ENCODE measurements at regions not wholly inside any gene's neighbourhood (a gene's known extent, or its start where the extent isn't known, plus 50 kb on each side); places are given as distances from the start of the nearest gene placed in this dataset.

- Histone ChIP-seq H4K20me1 (ENCODE audit: control insufficient read depth, insufficient read depth, low read depth, low read length) (no peaks in the 10 kb centered on the region), H3K4me1 (ENCODE audit: control insufficient read depth, low read length) (no peaks in the 10 kb centered on the region), H3K36me3 (ENCODE audit: control insufficient read depth, low read length) (no peaks in the 10 kb centered on the region), H3K27ac (ENCODE audit: low read depth, low read length) (no peak overlapping the region), H3K9me2 (replicated peaks; ENCODE audit: control insufficient read depth, low read length) (no peaks in the 10 kb centered on the region), H3K4me2 (ENCODE audit: low read length) (no peak overlapping the region), H3K79me2 (ENCODE audit: control insufficient read depth, low read length) (no peaks in the 10 kb centered on the region), H3K9me3 (ENCODE audit: control insufficient read depth, insufficient read depth, low read length) (no peaks in the 10 kb centered on the region), H3F3A (ENCODE audit: control insufficient read depth, insufficient read depth) (no peaks in the 10 kb centered on the region), H3K4me3 (ENCODE audit: low read length) (no peak overlapping the region), H3K27me3 (ENCODE audit: control insufficient read depth, low read length) (no peaks in the 10 kb centered on the region)
- TF ChIP-seq EZH2phosphoT487 (IDR thresholded peaks at IDR 0.05; ENCODE audit: borderline replicate concordance, low read length) (no peak), CTCF (IDR thresholded peaks at IDR 0.05; ENCODE audit: low read depth, low read length, poor library complexity, severe bottlenecking) (no peak)
These were observed 640.7 kb downstream of the BCOR start for GRCh38 chrX:39456894-39457604.

- Histone ChIP-seq H3K9me2 (replicated peaks; ENCODE audit: control insufficient read depth, low read length) (no peaks in the 10 kb centered on the region), H4K20me1 (ENCODE audit: control insufficient read depth, insufficient read depth, low read depth, low read length) (no peaks in the 10 kb centered on the region), H3K4me1 (ENCODE audit: control insufficient read depth, low read length) (no peaks in the 10 kb centered on the region), H3K9me3 (ENCODE audit: control insufficient read depth, insufficient read depth, low read length) (no peaks in the 10 kb centered on the region), H3K36me3 (ENCODE audit: control insufficient read depth, low read length) (no peaks in the 10 kb centered on the region), H3K4me3 (ENCODE audit: low read length) (no peak overlapping the region), H3K79me2 (ENCODE audit: control insufficient read depth, low read length) (no peaks in the 10 kb centered on the region), H3K4me2 (ENCODE audit: low read length) (no peak overlapping the region), H3K27me3 (ENCODE audit: control insufficient read depth, low read length) (no peaks in the 10 kb centered on the region), H3K27ac (ENCODE audit: low read depth, low read length) (no peak overlapping the region), H3F3A (ENCODE audit: control insufficient read depth, insufficient read depth) (no peaks in the 10 kb centered on the region)
- TF ChIP-seq CTCF (IDR thresholded peaks at IDR 0.05; ENCODE audit: low read depth, low read length, poor library complexity, severe bottlenecking), result no peak
- no peak for TF ChIP-seq EZH2phosphoT487 (IDR thresholded peaks at IDR 0.05; ENCODE audit: borderline replicate concordance, low read length)
These were observed 639.0 kb downstream of the BCOR start for GRCh38 chrX:39458779-39459178.

- Histone ChIP-seq H3K36me3 (ENCODE audit: control insufficient read depth, low read length) (no peaks in the 10 kb centered on the region), H3K4me3 (ENCODE audit: low read length) (no peak overlapping the region), H3K79me2 (ENCODE audit: control insufficient read depth, low read length) (no peaks in the 10 kb centered on the region), H3K9me3 (ENCODE audit: control insufficient read depth, insufficient read depth, low read length) (no peaks in the 10 kb centered on the region), H4K20me1 (ENCODE audit: control insufficient read depth, insufficient read depth, low read depth, low read length) (no peaks in the 10 kb centered on the region), H3K9me2 (replicated peaks; ENCODE audit: control insufficient read depth, low read length) (no peaks in the 10 kb centered on the region), H3K4me2 (ENCODE audit: low read length) (no peak overlapping the region), H3K4me1 (ENCODE audit: control insufficient read depth, low read length) (no peaks in the 10 kb centered on the region), H3K27me3 (ENCODE audit: control insufficient read depth, low read length) (no peaks in the 10 kb centered on the region), H3K27ac (ENCODE audit: low read depth, low read length) (no peak overlapping the region), H3F3A (ENCODE audit: control insufficient read depth, insufficient read depth) (no peaks in the 10 kb centered on the region)
- no peak for TF ChIP-seq CTCF (IDR thresholded peaks at IDR 0.05; ENCODE audit: low read depth, low read length, poor library complexity, severe bottlenecking)
- TF ChIP-seq EZH2phosphoT487 (IDR thresholded peaks at IDR 0.05; ENCODE audit: borderline replicate concordance, low read length), result no peak
These were observed 638.6 kb downstream of the BCOR start for GRCh38 chrX:39459204-39459603.

Measured in DOHH2 (cell line).